SK-N-MC (cell line): ENCODE measurements at regions not wholly inside any gene's neighbourhood (a gene's known extent, or its start where the extent isn't known, plus 50 kb on each side); places are given as distances from the start of the nearest gene placed in this dataset.

Experiments
- EZH2 ChIP-seq: fragments of 200-600 bp; sonication (generic); IDR thresholded peaks from one replicate; pipeline ENCODE4 v1.6.1; 2017; ENCODE audit warnings: antibody characterized with exemption
- FOXP2 ChIP-seq: optimal IDR thresholded peaks from 2 replicates; pipeline ENCODE3; 2011; ENCODE audit warnings: mild to moderate bottlenecking, moderate library complexity; ENCODE audit not compliant: insufficient read depth; ENCODE audit errors: extremely low read length, control extremely low read depth
- POLR2AphosphoS5 ChIP-seq: IDR thresholded peaks from 2 replicates; pipeline ENCODE4 v1.6.1; 2012; ENCODE audit warnings: mild to moderate bottlenecking, low read depth, low read length, borderline replicate concordance

DNA sequence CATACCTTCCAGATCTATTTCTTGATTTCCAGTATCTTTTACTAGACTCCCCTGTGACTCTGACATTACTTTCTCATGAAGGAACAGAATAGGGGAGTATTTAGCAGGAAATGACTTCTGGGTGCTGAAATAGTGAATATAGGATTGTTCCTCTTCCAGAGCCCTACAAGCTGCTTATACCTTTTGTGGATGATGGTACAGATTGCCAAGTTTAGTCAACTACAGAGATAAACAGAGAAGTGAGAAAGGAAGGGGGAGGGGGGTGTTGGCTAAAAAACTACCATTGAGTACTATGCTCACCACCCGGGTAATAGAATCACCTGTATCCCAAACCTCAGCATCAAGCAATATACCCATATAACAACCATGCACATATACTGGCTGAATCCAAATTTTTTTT, 298.3 kb upstream of the GPR149 start:
- TF ChIP-seq POLR2AphosphoS5 (no peak), EZH2 (no peak), FOXP2 (no peak)
